ENCODE measurements at regions not wholly inside any gene's neighbourhood (a gene's known extent, or its start where the extent isn't known, plus 50 kb on each side); places are given as distances from the start of the nearest gene placed in this dataset.

DNA sequence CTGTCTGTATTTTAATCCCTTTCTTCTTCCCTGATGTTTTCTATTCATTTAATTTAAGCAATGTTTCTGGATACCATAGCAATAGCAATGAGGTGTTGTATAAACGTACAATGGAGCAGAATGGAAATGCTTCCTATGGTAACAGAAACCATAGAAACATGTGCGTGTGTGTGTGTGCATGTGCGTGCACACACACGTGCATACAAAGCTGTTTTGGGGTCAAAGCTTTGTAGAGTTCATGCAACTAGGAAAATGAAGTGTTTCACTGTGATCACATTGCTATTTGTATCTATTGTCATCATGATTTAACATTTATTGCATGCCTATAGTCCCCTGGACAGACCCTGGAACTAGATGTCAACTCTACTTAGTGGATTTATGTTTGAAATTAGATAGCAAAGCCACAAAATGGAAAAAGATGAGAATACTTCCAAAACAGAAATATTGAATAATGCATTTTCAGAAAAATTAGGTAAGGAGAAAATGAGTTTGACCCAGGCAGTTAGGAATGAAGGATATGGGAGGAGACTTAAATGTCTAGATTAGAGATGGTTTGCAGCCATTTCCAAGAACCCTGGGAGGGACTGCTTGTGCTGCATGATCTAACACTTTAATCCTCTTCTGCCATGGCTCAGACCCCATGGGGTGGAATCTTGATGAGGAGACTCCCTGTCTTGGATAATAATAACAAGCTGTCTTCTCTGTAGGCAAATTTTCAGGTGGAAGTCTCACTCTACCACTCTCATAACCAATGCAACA is 124.4 kb downstream of the TRMT11 start:
- no peak for TF ChIP-seq CTCF (IDR thresholded peaks at IDR 0.05; ENCODE audit: low read depth, low read length, missing control alignments)
- H3K4me3 ChIP-seq (replicated peaks; ENCODE audit: low read depth, low read length) = no peak overlapping the region
- no peak for DNase-seq (ENCODE audit: extremely low read depth, low read depth)

DNA sequence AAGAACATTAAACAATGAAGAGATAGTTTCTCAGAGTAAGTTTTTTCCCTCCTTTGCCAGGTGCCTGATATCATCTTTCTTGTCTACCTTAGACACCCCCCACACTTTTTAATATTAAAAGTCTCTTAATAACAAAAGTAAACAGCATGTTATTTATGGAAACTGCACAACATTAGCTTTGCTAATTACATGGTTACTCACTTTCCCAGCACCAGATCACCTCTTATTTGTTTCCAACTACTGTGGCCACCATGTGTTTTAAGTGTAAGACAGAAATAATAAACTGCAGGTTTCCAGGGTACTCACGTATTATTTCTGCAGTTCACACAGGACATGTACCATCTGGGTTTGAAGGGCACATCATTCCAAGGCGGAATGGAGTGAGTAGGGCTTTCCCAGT is 125.0 kb downstream of the TRMT11 start:
- no peak for DNase-seq (ENCODE audit: extremely low read depth, low read depth)
- no peak overlapping the region for H3K4me3 ChIP-seq (replicated peaks; ENCODE audit: low read depth, low read length)
- no peak for TF ChIP-seq CTCF (IDR thresholded peaks at IDR 0.05; ENCODE audit: low read depth, low read length, missing control alignments)

- no peak overlapping the region for H3K4me3 ChIP-seq (replicated peaks; ENCODE audit: low read depth, low read length)
- no peak for TF ChIP-seq CTCF (IDR thresholded peaks at IDR 0.05; ENCODE audit: low read depth, low read length, missing control alignments)
- no peak for DNase-seq (ENCODE audit: extremely low read depth, low read depth)
Measured at GRCh38 chr6:126112171-126112632, 125.9 kb downstream of the TRMT11 start.

GRCh38 chr6:126113261-126113660 is 126.9 kb downstream of the TRMT11 start:
- no peak for TF ChIP-seq CTCF (IDR thresholded peaks at IDR 0.05; ENCODE audit: low read depth, low read length, missing control alignments)

DNA sequence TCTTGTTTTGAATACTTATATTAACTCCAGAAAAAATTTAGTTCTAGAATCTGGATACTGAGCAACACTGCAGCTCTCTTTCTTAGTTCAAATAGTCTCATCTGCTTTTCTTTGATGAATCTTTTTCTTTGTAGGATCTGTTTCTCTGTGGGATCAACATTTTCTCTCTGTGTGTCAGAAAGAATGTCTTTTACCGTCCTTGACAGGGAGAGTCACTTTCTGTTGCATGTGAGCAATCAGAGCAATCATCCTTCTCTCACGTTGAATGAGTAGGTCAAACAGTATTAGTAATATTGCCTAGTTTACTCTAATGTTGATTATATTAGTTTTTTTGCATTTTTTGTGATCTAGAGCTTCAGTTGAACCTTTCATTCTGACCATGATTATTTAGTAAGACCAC is 130.9 kb downstream of the TRMT11 start:
- H3K4me3 ChIP-seq (replicated peaks; ENCODE audit: low read depth, low read length) = no peak overlapping the region
- DNase-seq (ENCODE audit: extremely low read depth, low read depth) = no peak
- no peak for TF ChIP-seq CTCF (IDR thresholded peaks at IDR 0.05; ENCODE audit: low read depth, low read length, missing control alignments)

More at GRCh38 chr6:126113261-126113660, 126.9 kb downstream of the TRMT11 start:
- DNase-seq (ENCODE audit: extremely low read depth, low read depth) = no peak
- no peak overlapping the region for H3K4me3 ChIP-seq (replicated peaks; ENCODE audit: low read depth, low read length)

GRCh38 chr6:126118058-126118755 is 131.9 kb downstream of the TRMT11 start:
- no peak for DNase-seq (ENCODE audit: extremely low read depth, low read depth)
- no peak overlapping the region for H3K4me3 ChIP-seq (replicated peaks; ENCODE audit: low read depth, low read length)
- no peak for TF ChIP-seq CTCF (IDR thresholded peaks at IDR 0.05; ENCODE audit: low read depth, low read length, missing control alignments)

Measured in HFF-Myc (cell line).